AG04449 (cell line): ENCODE measurements at regions not wholly inside any gene's neighbourhood (a gene's known extent, or its start where the extent isn't known, plus 50 kb on each side); places are given as distances from the start of the nearest gene placed in this dataset.

Experiments used
- CTCF ChIA-PET: fragments of 350-600 bp; formaldehyde crosslinking; extraction: SDS; loops from one replicate; lab custom pipeline; 2021; ENCODE audit warnings: antibody characterized with exemption; lab: Yijun Ruan, JAX
- POLR2A ChIA-PET: fragments of 400-600, 350-600 bp; formaldehyde crosslinking; extraction: SDS; loops from one replicate; lab custom pipeline; 2020; ENCODE audit warnings: antibody characterized with exemption, inconsistent platforms; lab: Yijun Ruan, JAX
- DNase-seq: peaks from one replicate; pipeline ENCODE4 v3.0.0-alpha.2; 2010; ENCODE audit warnings: low read depth, low spot score
- H3K4me3 ChIP-seq: 2 replicates; pipeline ENCODE4 v1.5.1; 2011; ENCODE audit warnings: low read depth, mild to moderate bottlenecking, control low read depth, low read length
- CTCF ChIP-seq: IDR thresholded peaks from one replicate; pipeline ENCODE4 v1.5.1; 2011; ENCODE audit warnings: mild to moderate bottlenecking, moderate library complexity, low read length, control low read depth, inconsistent platforms; ENCODE audit not compliant: insufficient read depth; ENCODE audit errors: missing control alignments

- ChIA-PET CTCF (no interaction called here), POLR2A (no interaction called here)
- no peak for TF ChIP-seq CTCF
- no peak overlapping the region for H3K4me3 ChIP-seq
- DNase-seq, result no peak
These were observed 517.9 kb upstream of the ATXN8OS start for GRCh38 chr13:69589531-69590235.

- DNase-seq, result no peak
- H3K4me3 ChIP-seq, result no peak overlapping the region
- POLR2A ChIA-PET, result no interaction called here
- CTCF ChIA-PET, result no interaction called here
- TF ChIP-seq CTCF, result no peak
These were observed 522.0 kb upstream of the ATXN8OS start for GRCh38 chr13:69585656-69586055.

GRCh38 chr13:69580255-69580654 is 527.4 kb upstream of the ATXN8OS start:
- DNase-seq, result no peak
- ChIA-PET CTCF (no interaction called here), POLR2A (no interaction called here)
- TF ChIP-seq CTCF, result no peak
- H3K4me3 ChIP-seq, result no peak overlapping the region

- POLR2A ChIA-PET, result no interaction called here
- TF ChIP-seq CTCF, result no peak
- DNase-seq, result no peak
- CTCF ChIA-PET, result no interaction called here
- H3K4me3 ChIP-seq, result no peak overlapping the region
These were observed 528.3 kb upstream of the ATXN8OS start for GRCh38 chr13:69579351-69579750.

- DNase-seq, result no peak
- ChIA-PET POLR2A (no interaction called here), CTCF (no interaction called here)
- no peak for TF ChIP-seq CTCF
- no peak overlapping the region for H3K4me3 ChIP-seq
These were observed 535.9 kb upstream of the ATXN8OS start for GRCh38 chr13:69571606-69572323.

- CTCF ChIA-PET, result interaction anchor here (0.6 kb wide), 1 partner anchor 993 kb away, joined by 3 read pairs; no protein-coding TSS in a partner anchor
- POLR2A ChIA-PET, result no interaction called here
- no peak for TF ChIP-seq CTCF
- H3K4me3 ChIP-seq, result no peak overlapping the region
- DNase-seq, result no peak
These were observed 540.1 kb upstream of the ATXN8OS start for GRCh38 chr13:69567514-69567913.
